PC-9 (cell line): ENCODE measurements at regions not wholly inside any gene's neighbourhood (a gene's known extent, or its start where the extent isn't known, plus 50 kb on each side); places are given as distances from the start of the nearest gene placed in this dataset.

Experiments
- BruUV-seq: library from RNA; stranded (reverse); fragments of 400-500 nt; replicated peaks from 2 replicates; lab custom pipeline; 2021; lab: Mats Ljungman, UMichigan
- CTCF ChIA-PET: fragments of 300-600 bp; sonication (Branson Sonifier 250); formaldehyde crosslinking; loops from one replicate; lab custom pipeline; 2022; ENCODE audit warnings: antibody characterized with exemption; lab: Charles Lee
- POLR2A ChIA-PET: fragments of 300-600 bp; sonication (Branson Sonifier 250); formaldehyde crosslinking; loops from one replicate; lab custom pipeline; 2022; ENCODE audit warnings: antibody characterized with exemption; ENCODE audit not compliant: unreplicated experiment; lab: Charles Lee
- DNase-seq, 2 experiments: peaks; one replicate each; pipeline versions ENCODE4 v3.0.0 to v3.0.0-alpha.2; 2015 to 2022; ENCODE audit warnings: mixed read lengths in 1 of 2
- H2AFZ ChIP-seq: fragments of 200-600 bp; sonication (generic); 2 replicates; pipeline ENCODE4 v1.8.1; 2017; ENCODE audit warnings: antibody characterized with exemption
- H3F3A ChIP-seq: fragments of 200-600 bp; sonication (generic); 2 replicates; pipeline ENCODE4 v1.8.1; 2017; ENCODE audit warnings: antibody characterized with exemption, mild to moderate bottlenecking, low read depth; ENCODE audit not compliant: insufficient read depth
- H3K27ac ChIP-seq: fragments of 200-600 bp; sonication (generic); 2 replicates; pipeline ENCODE4 v1.6.1; 2016; ENCODE audit warnings: mixed run types
- H3K27me3 ChIP-seq: fragments of 200-600 bp; sonication (generic); 2 replicates; pipeline ENCODE4 v1.6.1; 2016; ENCODE audit warnings: low read depth, mixed run types; ENCODE audit not compliant: insufficient read depth
- H3K36me3 ChIP-seq: fragments of 200-600 bp; sonication (generic); 2 replicates; pipeline ENCODE4 v1.6.1; 2016; ENCODE audit warnings: low read depth, mixed run types
- H3K4me1 ChIP-seq: fragments of 200-600 bp; sonication (generic); replicated peaks from 2 replicates; pipeline ENCODE4 v1.6.1; 2016; ENCODE audit warnings: mixed run types; ENCODE audit not compliant: insufficient read depth
- H3K4me2 ChIP-seq: fragments of 200-600 bp; sonication (generic); 2 replicates; pipeline ENCODE4 v1.6.1; 2017; ENCODE audit warnings: mixed run types
- H3K4me3 ChIP-seq: fragments of 200-600 bp; sonication (generic); 2 replicates; pipeline ENCODE4 v1.6.1; 2016; ENCODE audit warnings: mixed run types
- H3K79me2 ChIP-seq: fragments of 200-600 bp; sonication (generic); 2 replicates; pipeline ENCODE4 v1.6.1; 2017; ENCODE audit warnings: low read depth, mixed run types
- H3K9me2 ChIP-seq: fragments of 200-600 bp; sonication (generic); 2 replicates; pipeline ENCODE4 v1.8.1; 2017; ENCODE audit warnings: mild to moderate bottlenecking; ENCODE audit not compliant: insufficient read depth
- H3K9me3 ChIP-seq: fragments of 200-600 bp; sonication (generic); 2 replicates; pipeline ENCODE4 v1.8.1; 2016; ENCODE audit warnings: low read depth; ENCODE audit not compliant: insufficient read depth
- H4K20me1 ChIP-seq: fragments of 200-600 bp; sonication (generic); 2 replicates; pipeline ENCODE4 v1.8.1; 2017; ENCODE audit not compliant: insufficient read depth
- CTCF ChIP-seq: fragments of 200-600 bp; sonication (generic); conservative IDR thresholded peaks from 2 replicates; pipeline ENCODE4 v1.6.1; 2017; ENCODE audit warnings: mixed run types, antibody characterized with exemption, mild to moderate bottlenecking, moderate library complexity
- EZH2 ChIP-seq: fragments of 200-600 bp; sonication (generic); IDR thresholded peaks from 2 replicates; pipeline ENCODE4 v1.8.0; 2017; ENCODE audit warnings: antibody characterized with exemption, low read depth
- intact Hi-C: fragments of 100-400 bp; cut with micrococcal nuclease; formaldehyde crosslinking; loops from one replicate; pipeline ENCODE4 v1.10.0; 2022; ENCODE audit not compliant: unreplicated experiment

- intact Hi-C loops: no loop called here
- no peak overlapping the region for H3K4me2 ChIP-seq
- no peaks in the 10 kb centered on the region; the same call in 1 of the 2 replicates for H4K20me1 ChIP-seq
- H3K9me3 ChIP-seq: no peaks in the 10 kb centered on the region
- no peaks in the 10 kb centered on the region for H3K36me3 ChIP-seq
- CTCF ChIA-PET: no interaction called here
- DNase-seq: no peak
- no peaks in the 10 kb centered on the region for H3K79me2 ChIP-seq
- no peaks in the 10 kb centered on the region for H3F3A ChIP-seq
- no peaks in the 10 kb centered on the region for H3K4me1 ChIP-seq
- H2AFZ ChIP-seq: no peak overlapping the region
- H3K27ac ChIP-seq: no peak overlapping the region
- no peaks in the 10 kb centered on the region for H3K9me2 ChIP-seq
- no TSS peak for BruUV-seq
- TF ChIP-seq CTCF: no peak
- no peak for TF ChIP-seq EZH2
- POLR2A ChIA-PET: no interaction called here
- no peaks in the 10 kb centered on the region for H3K27me3 ChIP-seq
- no peak overlapping the region for H3K4me3 ChIP-seq
These were observed 160.9 kb downstream of the GATB start for GRCh38 chr4:151599863-151600262.

- H3K79me2 ChIP-seq: no peaks in the 10 kb centered on the region
- no peak overlapping the region for H3K4me2 ChIP-seq
- H3K9me3 ChIP-seq: no peaks in the 10 kb centered on the region
- no TSS peak for BruUV-seq
- H3K4me1 ChIP-seq: no peaks in the 10 kb centered on the region
- no peaks in the 10 kb centered on the region for H3K36me3 ChIP-seq
- TF ChIP-seq CTCF (no peak), EZH2 (no peak)
- H3F3A ChIP-seq: no peaks in the 10 kb centered on the region
- H4K20me1 ChIP-seq: no peaks in the 10 kb centered on the region; the same call in 1 of the 2 replicates
- H3K4me3 ChIP-seq: no peak overlapping the region
- no peak overlapping the region for H2AFZ ChIP-seq
- no peak overlapping the region for H3K27ac ChIP-seq
- intact Hi-C loops: no loop called here
- CTCF ChIA-PET: no interaction called here
- DNase-seq: no peak
- no peaks in the 10 kb centered on the region for H3K27me3 ChIP-seq
- no peaks in the 10 kb centered on the region for H3K9me2 ChIP-seq
- POLR2A ChIA-PET: no interaction called here
These were observed 160.4 kb downstream of the GATB start for GRCh38 chr4:151600432-151600831.

- POLR2A ChIA-PET: no interaction called here
- intact Hi-C loops: no loop called here
- Histone ChIP-seq H3K4me1 (no peaks in the 10 kb centered on the region), H3K4me3 (no peak overlapping the region), H2AFZ (no peak overlapping the region), H3K79me2 (no peaks in the 10 kb centered on the region), H3K27me3 (no peaks in the 10 kb centered on the region), H3K36me3 (no peaks in the 10 kb centered on the region), H3K9me3 (no peaks in the 10 kb centered on the region), H4K20me1 (no peaks in the 10 kb centered on the region; the same call in 1 of the 2 replicates), H3F3A (no peaks in the 10 kb centered on the region), H3K27ac (no peak overlapping the region), H3K9me2 (no peaks in the 10 kb centered on the region), H3K4me2 (no peak overlapping the region)
- no peak for DNase-seq
- TF ChIP-seq EZH2 (no peak), CTCF (no peak)
- CTCF ChIA-PET: no interaction called here
- no TSS peak for BruUV-seq
These were observed 157.4 kb downstream of the GATB start for GRCh38 chr4:151603377-151603776.
